Caco-2 (cell line): ENCODE measurements at regions not wholly inside any gene's neighbourhood (a gene's known extent, or its start where the extent isn't known, plus 50 kb on each side); places are given as distances from the start of the nearest gene placed in this dataset.
A peak's percentile ranks its signal among the peaks of the same experiment; 100 is the strongest.

Experiments used
- BruUV-seq: library from RNA; stranded (reverse); fragments of 400-500 nt; replicated peaks from 2 replicates; lab custom pipeline; 2021; lab: Mats Ljungman, UMichigan
- CTCF ChIA-PET: fragments of 300-600 bp; sonication (Branson Sonifier 250); formaldehyde crosslinking; loops from one replicate; lab custom pipeline; 2022; ENCODE audit warnings: antibody characterized with exemption; lab: Charles Lee
- POLR2A ChIA-PET: fragments of 300-600 bp; sonication (Branson Sonifier 250); formaldehyde crosslinking; loops from one replicate; lab custom pipeline; 2022; ENCODE audit warnings: antibody characterized with exemption; lab: Charles Lee
- DNase-seq, 2 experiments: peaks; one replicate each; pipeline versions ENCODE4 v3.0.0 to v3.0.0-alpha.2; 2020 to 2022
- H3K27me3 ChIP-seq: replicated peaks from 2 replicates; pipeline ENCODE4 v1.6.0; 2011; ENCODE audit warnings: low read length; ENCODE audit not compliant: control insufficient read depth, insufficient read depth
- H3K36me3 ChIP-seq: 2 replicates; pipeline ENCODE4 v1.5.1; 2011; ENCODE audit warnings: low read length; ENCODE audit not compliant: control insufficient read depth, insufficient read depth
- H3K4me1 ChIP-seq: fragments of 250-450 bp; sonication (Bioruptor Pico); 2 replicates; pipeline ENCODE4 v1.5.1; 2020; ENCODE audit warnings: mild to moderate bottlenecking
- H3K4me3 ChIP-seq: 2 replicates; pipeline ENCODE4 v1.5.1; 2011; ENCODE audit warnings: low read depth, mild to moderate bottlenecking, control low read depth, low read length
- H3K9me3 ChIP-seq: fragments of 250-450 bp; sonication (Bioruptor Pico); 2 replicates; pipeline ENCODE4 v1.5.1; 2020; ENCODE audit warnings: mild to moderate bottlenecking, moderate library complexity
- H3K27ac Mint-ChIP-seq: one replicate; pipeline ENCODE4 v1.8.0; 2022; ENCODE audit warnings: mixed read lengths; ENCODE audit not compliant: unreplicated experiment
- H3K27me3 Mint-ChIP-seq: one replicate; pipeline ENCODE4 v1.8.0; 2022; ENCODE audit warnings: mixed read lengths; ENCODE audit not compliant: insufficient read depth, unreplicated experiment
- H3K36me3 Mint-ChIP-seq: one replicate; pipeline ENCODE4 v1.8.0; 2022; ENCODE audit warnings: mild to moderate bottlenecking, mixed read lengths; ENCODE audit not compliant: insufficient read depth, unreplicated experiment
- H3K4me1 Mint-ChIP-seq: one replicate; pipeline ENCODE4 v1.8.0; 2022; ENCODE audit warnings: low read depth, mixed read lengths; ENCODE audit not compliant: unreplicated experiment
- H3K4me3 Mint-ChIP-seq: one replicate; pipeline ENCODE4 v1.8.0; 2022; ENCODE audit warnings: mild to moderate bottlenecking, moderate library complexity, mixed read lengths; ENCODE audit not compliant: unreplicated experiment
- H3K9me3 Mint-ChIP-seq: one replicate; pipeline ENCODE4 v1.8.0; 2022; ENCODE audit warnings: mixed read lengths; ENCODE audit not compliant: unreplicated experiment
- intact Hi-C: fragments of 100-400 bp; cut with micrococcal nuclease; formaldehyde crosslinking; loops from one replicate; pipeline ENCODE4 v1.10.0; 2022; ENCODE audit not compliant: unreplicated experiment
- TF ChIP-seq, protein P1 (sequence below), 2 experiments: fragments of 200-600 bp in 1 of 2; IDR thresholded peaks; 1 replicate in 1 of 2; 2 replicates in 1 of 2; pipeline versions ENCODE4 v1.5.1 to v1.8.0; 2011 to 2022; ENCODE audit warnings: antibody characterized with exemption in 1 of 2, control low read depth in 1 of 2, inconsistent platforms in 1 of 2, low read depth in 1 of 2, low read length in 1 of 2, mild to moderate bottlenecking in 1 of 2, moderate library complexity in 1 of 2; ENCODE audit not compliant: insufficient read depth in 1 of 2, severe bottlenecking in 1 of 2, unreplicated experiment in 1 of 2

DNA sequence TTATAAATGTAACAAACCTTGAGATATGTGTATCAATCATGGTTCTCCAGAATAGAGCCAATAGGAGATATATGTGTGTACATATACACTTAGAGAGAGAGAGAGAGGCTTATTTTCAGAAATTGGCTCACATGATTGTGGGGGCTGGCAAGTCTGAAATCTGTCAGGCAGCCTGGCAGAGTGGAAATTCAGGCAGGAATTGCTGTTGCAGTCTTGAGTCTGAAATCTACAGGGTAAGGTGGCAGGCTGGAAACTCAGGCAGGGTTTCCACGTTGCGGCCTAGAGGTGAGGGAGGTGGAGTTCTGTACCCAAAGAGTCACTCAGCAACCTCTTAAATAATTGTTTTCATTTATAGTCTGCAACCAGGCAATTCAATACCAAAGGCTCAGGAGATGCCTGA lies 218.4 kb downstream of the B3GLCT start:
- TF ChIP-seq, protein P1, sequence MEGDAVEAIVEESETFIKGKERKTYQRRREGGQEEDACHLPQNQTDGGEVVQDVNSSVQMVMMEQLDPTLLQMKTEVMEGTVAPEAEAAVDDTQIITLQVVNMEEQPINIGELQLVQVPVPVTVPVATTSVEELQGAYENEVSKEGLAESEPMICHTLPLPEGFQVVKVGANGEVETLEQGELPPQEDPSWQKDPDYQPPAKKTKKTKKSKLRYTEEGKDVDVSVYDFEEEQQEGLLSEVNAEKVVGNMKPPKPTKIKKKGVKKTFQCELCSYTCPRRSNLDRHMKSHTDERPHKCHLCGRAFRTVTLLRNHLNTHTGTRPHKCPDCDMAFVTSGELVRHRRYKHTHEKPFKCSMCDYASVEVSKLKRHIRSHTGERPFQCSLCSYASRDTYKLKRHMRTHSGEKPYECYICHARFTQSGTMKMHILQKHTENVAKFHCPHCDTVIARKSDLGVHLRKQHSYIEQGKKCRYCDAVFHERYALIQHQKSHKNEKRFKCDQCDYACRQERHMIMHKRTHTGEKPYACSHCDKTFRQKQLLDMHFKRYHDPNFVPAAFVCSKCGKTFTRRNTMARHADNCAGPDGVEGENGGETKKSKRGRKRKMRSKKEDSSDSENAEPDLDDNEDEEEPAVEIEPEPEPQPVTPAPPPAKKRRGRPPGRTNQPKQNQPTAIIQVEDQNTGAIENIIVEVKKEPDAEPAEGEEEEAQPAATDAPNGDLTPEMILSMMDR (IDR thresholded peaks at IDR 0.05; ENCODE audit: insufficient read depth in 1 of 2, low read depth in 1 of 2, low read length in 1 of 2, severe bottlenecking in 1 of 2, unreplicated experiment in 1 of 2), result no peak
- Histone ChIP-seq H3K4me1 (no peaks in the 10 kb centered on the region), H3K9me3 (no peaks in the 10 kb centered on the region), H3K27me3 (no peaks in the 10 kb centered on the region), H3K4me3 (no peak overlapping the region), H3K36me3 (no peaks in the 10 kb centered on the region)
- no peak for DNase-seq
- intact Hi-C loops, result no loop called here
- no TSS peak for BruUV-seq
- H3K36me3 Mint-ChIP-seq, result no peaks in the 10 kb centered on the region
- no peaks in the 10 kb centered on the region for H3K9me3 Mint-ChIP-seq
- H3K27me3 Mint-ChIP-seq, result peaks cover 28% of the 10 kb centered on the region
- H3K4me3 Mint-ChIP-seq, result no peak overlapping the region
- no peak overlapping the region for H3K27ac Mint-ChIP-seq
- POLR2A ChIA-PET, result no interaction called here
- CTCF ChIA-PET, result no interaction called here
- H3K4me1 Mint-ChIP-seq, result no peaks in the 10 kb centered on the region

DNA sequence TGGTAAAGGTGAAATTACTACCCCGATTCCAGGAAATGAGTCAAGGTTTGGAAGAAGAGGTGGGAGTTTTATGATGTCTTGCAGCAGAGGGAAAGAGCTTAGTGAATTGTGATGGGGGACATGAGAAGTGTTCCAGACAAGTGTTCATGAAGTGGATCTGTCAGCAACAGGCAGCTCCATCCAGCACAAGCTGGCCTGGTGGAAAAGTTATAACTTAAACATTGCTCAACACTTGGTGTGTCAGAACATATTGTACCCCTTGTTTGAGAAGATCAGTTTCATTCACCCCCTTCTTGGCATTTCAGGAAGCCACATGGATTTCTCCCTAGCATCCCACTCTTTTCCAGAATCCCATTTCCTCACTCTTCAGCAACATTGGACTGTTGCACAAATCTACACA lies 222.0 kb downstream of the B3GLCT start:
- Histone ChIP-seq H3K27me3 (no peaks in the 10 kb centered on the region), H3K9me3 (no peaks in the 10 kb centered on the region), H3K36me3 (no peaks in the 10 kb centered on the region), H3K4me1 (no peaks in the 10 kb centered on the region), H3K4me3 (no peak overlapping the region)
- Mint-ChIP-seq H3K27ac (no peak overlapping the region), H3K4me3 (no peak overlapping the region), H3K36me3 (no peaks in the 10 kb centered on the region), H3K9me3 (no peaks in the 10 kb centered on the region), H3K27me3 (peaks cover 18% of the 10 kb centered on the region), H3K4me1 (no peaks in the 10 kb centered on the region)
- POLR2A ChIA-PET, result no interaction called here
- TF ChIP-seq, protein P1 (IDR thresholded peaks at IDR 0.05; ENCODE audit: insufficient read depth in 1 of 2, low read depth in 1 of 2, low read length in 1 of 2, severe bottlenecking in 1 of 2, unreplicated experiment in 1 of 2), result no peak
- DNase-seq, result no peak
- intact Hi-C loops, result loop anchor here (10.0 kb wide), 1 partner anchor 247 kb away; no protein-coding TSS in a partner anchor
- BruUV-seq, result no TSS peak
- CTCF ChIA-PET, result interaction anchor here (0.5 kb wide), 1 partner anchor 175 kb away, joined by 3 read pairs; no protein-coding TSS in a partner anchor

DNA sequence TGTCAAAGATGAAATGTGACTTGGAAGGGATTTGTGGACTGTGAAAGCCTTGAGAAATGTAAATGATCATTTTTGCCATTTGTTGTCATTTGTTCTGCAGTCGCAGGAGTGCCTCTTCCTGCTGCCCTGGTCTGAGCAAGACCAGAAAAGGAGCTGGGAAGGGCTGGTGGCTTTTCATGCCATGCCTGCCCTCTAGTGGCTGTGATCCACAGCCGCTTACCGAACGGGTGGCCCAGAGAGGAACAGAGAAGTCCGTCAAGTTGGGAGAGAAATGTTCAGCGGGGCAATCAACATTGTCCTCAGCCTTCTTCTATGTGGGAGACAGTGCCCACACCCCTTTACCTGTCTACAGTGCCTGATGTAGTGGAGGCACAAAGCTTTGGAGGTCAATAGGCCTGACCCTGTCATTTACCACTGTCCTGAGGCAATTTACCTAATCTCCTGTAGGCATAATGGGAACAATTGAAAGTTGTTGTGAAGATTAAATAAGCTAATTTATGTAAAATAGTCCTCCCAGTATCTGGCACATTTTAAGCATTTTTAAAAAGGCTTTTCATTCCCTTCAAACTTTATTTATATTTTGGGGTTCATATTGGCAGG lies 224.5 kb downstream of the B3GLCT start:
- intact Hi-C loops, result loop anchor here (1.0 to 10.0 kb wide), 2 partner anchors 188 to 249 kb away; no protein-coding TSS in a partner anchor
- BruUV-seq, result no TSS peak
- no peak overlapping the region for H3K4me3 ChIP-seq
- no peak overlapping the region for H3K4me3 Mint-ChIP-seq
- H3K4me1 ChIP-seq, result no peaks in the 10 kb centered on the region
- no peaks in the 10 kb centered on the region for H3K9me3 Mint-ChIP-seq
- TF ChIP-seq, protein P1 (IDR thresholded peaks at IDR 0.05; ENCODE audit: insufficient read depth in 1 of 2, low read depth in 1 of 2, low read length in 1 of 2, severe bottlenecking in 1 of 2, unreplicated experiment in 1 of 2), result peak; percentile 94 to 97
- H3K36me3 ChIP-seq, result no peaks in the 10 kb centered on the region
- H3K9me3 ChIP-seq, result no peaks in the 10 kb centered on the region
- no peaks in the 10 kb centered on the region for H3K36me3 Mint-ChIP-seq
- H3K4me1 Mint-ChIP-seq, result no peaks in the 10 kb centered on the region
- no peak overlapping the region for H3K27ac Mint-ChIP-seq
- peak; percentile 82 to 83 for DNase-seq
- H3K27me3 ChIP-seq, result no peaks in the 10 kb centered on the region
- ChIA-PET POLR2A (no interaction called here), CTCF (interaction anchor here (0.5 to 3.4 kb wide), 16 partner anchors 9 to 382 kb away, joined by 3 to 24 read pairs (median 4); no protein-coding TSS in a partner anchor)
- peaks cover 10% of the 10 kb centered on the region for H3K27me3 Mint-ChIP-seq
